ENCODE measurements at regions not wholly inside any gene's neighbourhood (a gene's known extent, or its start where the extent isn't known, plus 50 kb on each side); places are given as distances from the start of the nearest gene placed in this dataset.

- DNase-seq (ENCODE audit: low spot score), result no peak
Measured at GRCh38 chr12:24135158-24135850, 185.8 kb upstream of the SOX5 start.

GRCh38 chr12:24134092-24134491 lies 184.6 kb upstream of the SOX5 start:
- no peak for DNase-seq (ENCODE audit: low spot score)

- no peak for DNase-seq (ENCODE audit: low spot score)
Measured at GRCh38 chr12:24133384-24133783, 183.9 kb upstream of the SOX5 start.

- DNase-seq (ENCODE audit: low spot score), result no peak
Measured at GRCh38 chr12:24127919-24128721, 178.7 kb upstream of the SOX5 start.

- DNase-seq (ENCODE audit: low spot score), result no peak
Measured at GRCh38 chr12:24125280-24125679, 175.8 kb upstream of the SOX5 start.

GRCh38 chr12:24121911-24122310 lies 172.4 kb upstream of the SOX5 start:
- no peak for DNase-seq (ENCODE audit: low spot score)

- DNase-seq (ENCODE audit: low spot score), result no peak
Measured at GRCh38 chr12:24118668-24119067, 169.2 kb upstream of the SOX5 start.

- DNase-seq (ENCODE audit: low spot score), result no peak
Measured at GRCh38 chr12:24116548-24116947, 167.1 kb upstream of the SOX5 start.

GRCh38 chr12:24113701-24114100 lies 164.2 kb upstream of the SOX5 start:
- DNase-seq (ENCODE audit: low spot score), result no peak

GRCh38 chr12:24111616-24112015 lies 162.1 kb upstream of the SOX5 start:
- DNase-seq (ENCODE audit: low spot score), result no peak

- DNase-seq (ENCODE audit: low spot score), result no peak
Measured at GRCh38 chr12:24111086-24111485, 161.6 kb upstream of the SOX5 start.

- DNase-seq (ENCODE audit: low spot score), result no peak
Measured at GRCh38 chr12:24109381-24110039, 160.0 kb upstream of the SOX5 start.

- no peak for DNase-seq (ENCODE audit: low spot score)
Measured at GRCh38 chr12:24102676-24103075, 153.2 kb upstream of the SOX5 start.

- no peak for DNase-seq (ENCODE audit: low spot score)
Measured at GRCh38 chr12:24099576-24099975, 150.1 kb upstream of the SOX5 start.

GRCh38 chr12:24095245-24095644 lies 145.8 kb upstream of the SOX5 start:
- no peak for DNase-seq (ENCODE audit: low spot score)

GRCh38 chr12:24089510-24089890 lies 140.0 kb upstream of the SOX5 start:
- no peak for DNase-seq (ENCODE audit: low spot score)

- no peak for DNase-seq (ENCODE audit: low spot score)
Measured at GRCh38 chr12:24088751-24089509, 139.5 kb upstream of the SOX5 start.

GRCh38 chr12:24087294-24087693 lies 137.8 kb upstream of the SOX5 start:
- no peak for DNase-seq (ENCODE audit: low spot score)

GRCh38 chr12:24084800-24085199 lies 135.3 kb upstream of the SOX5 start:
- DNase-seq (ENCODE audit: low spot score), result no peak

- DNase-seq (ENCODE audit: low spot score), result no peak
Measured at GRCh38 chr12:24083838-24084237, 134.4 kb upstream of the SOX5 start.

GRCh38 chr12:24081606-24082005 lies 132.1 kb upstream of the SOX5 start:
- no peak for DNase-seq (ENCODE audit: low spot score)

- DNase-seq (ENCODE audit: low spot score), result no peak
Measured at GRCh38 chr12:24081092-24081529, 131.6 kb upstream of the SOX5 start.
